Thyroid gland (tissue), 4 donors: ENCODE measurements at regions not wholly inside any gene's neighbourhood (a gene's known extent, or its start where the extent isn't known, plus 50 kb on each side); places are given as distances from the start of the nearest gene placed in this dataset.

Source experiments
- DNase-seq, 2 donors: peaks; one replicate each; pipeline ENCODE4 v3.0.0-alpha.2; 2019
- H3K27ac ChIP-seq, 3 donors: fragments of 200-600 bp; sonication (generic); 1 replicate in 2 of 3; 2 replicates in 1 of 3; pipeline ENCODE4 v1.5.1; 2016 to 2019; ENCODE audit warnings: mild to moderate bottlenecking in 1 of 3, moderate library complexity in 1 of 3
- H3K27me3 ChIP-seq: fragments of 200-600 bp; sonication (generic); one replicate; pipeline ENCODE4 v1.5.1; 2019
- H3K36me3 ChIP-seq, 2 donors: fragments of 200-600 bp; sonication (generic); one replicate each; pipeline ENCODE4 v1.5.1; 2016 to 2019
- H3K4me1 ChIP-seq, 2 donors: fragments of 200-600 bp; sonication (generic); one replicate each; pipeline ENCODE4 v1.5.1; 2017 to 2019
- H3K4me3 ChIP-seq, 3 donors: fragments of 200-600 bp; sonication (generic); replicated peaks in 1 of 3; 1 replicate in 2 of 3; 2 replicates in 1 of 3; pipeline ENCODE4 v1.5.1; 2016; ENCODE audit warnings: mild to moderate bottlenecking in 1 of 3
- H3K9me3 ChIP-seq: fragments of 200-600 bp; sonication (generic); one replicate; pipeline ENCODE4 v1.5.1; 2017
- CTCF ChIP-seq, 6 experiments: fragments of 200-600 bp in 3 of 6; fragments of 450-650 bp in 3 of 6; sonication (generic) in 3 of 6; IDR thresholded peaks; one replicate each; pipeline ENCODE4 v1.5.1; 2016 to 2019; ENCODE audit warnings: antibody characterized with exemption in 6 of 6, mild to moderate bottlenecking in 2 of 6, inconsistent platforms in 1 of 6, moderate library complexity in 1 of 6
- POLR2A ChIP-seq, 2 donors: fragments of 450-650 bp; IDR thresholded peaks; one replicate each; pipeline ENCODE4 v1.6.1; 2017; ENCODE audit warnings: antibody characterized with exemption in 2 of 2, mild to moderate bottlenecking in 2 of 2, moderate library complexity in 1 of 2
- WGBS, 2 donors: methylation state at CpG; one replicate each; pipeline ENCODE4 v1.1.5; 2017; 5-methylcytosine and 5-hydroxymethylcytosine counted together
- intact Hi-C: fragments of 100-400 bp; cut with DNase I; formaldehyde crosslinking; loops from one replicate; pipeline ENCODE4 v1.15.1; 2023

GRCh38 chr2:172162739-172163336 lies 60.1 kb upstream of the DLX2 start:
- DNase-seq = no peak
- no peaks in the 10 kb centered on the region for H3K9me3 ChIP-seq
- 95 to 97% methylated on average over 5 to 9 of the region's 9 CpGs for WGBS, 2 donors
- no peak overlapping the region for H3K27ac ChIP-seq
- intact Hi-C loops = no loop called here
- no peak overlapping the region for H3K4me3 ChIP-seq
- TF ChIP-seq CTCF (IDR thresholded peaks at IDR 0.05) (no peak), POLR2A (IDR thresholded peaks at IDR 0.05) (no peak)
- H3K36me3 ChIP-seq = no peaks in the 10 kb centered on the region
- H3K4me1 ChIP-seq = no peaks in the 10 kb centered on the region
- no peaks in the 10 kb centered on the region for H3K27me3 ChIP-seq

- no peak for DNase-seq
- intact Hi-C loops = no loop called here
- 83 to 84% methylated on average over 3 of the region's 3 CpGs for WGBS, 2 donors
- no peaks in the 10 kb centered on the region for H3K36me3 ChIP-seq
- H3K27me3 ChIP-seq = no peaks in the 10 kb centered on the region
- H3K27ac ChIP-seq = no peak overlapping the region
- TF ChIP-seq POLR2A (IDR thresholded peaks at IDR 0.05) (no peak), CTCF (IDR thresholded peaks at IDR 0.05) (no peak)
- H3K9me3 ChIP-seq = no peaks in the 10 kb centered on the region
- no peak overlapping the region for H3K4me3 ChIP-seq
- peaks cover 0 to 8% of the 10 kb centered on the region in 2 donors for H3K4me1 ChIP-seq
These were observed 66.2 kb upstream of the DLX2 start for GRCh38 chr2:172168917-172169346.

- Histone ChIP-seq H3K9me3 (no peaks in the 10 kb centered on the region), H3K36me3 (no peaks in the 10 kb centered on the region), H3K4me3 (no peak overlapping the region), H3K4me1 (peaks cover 0 to 8% of the 10 kb centered on the region in 2 donors), H3K27ac (no peak overlapping the region), H3K27me3 (no peaks in the 10 kb centered on the region)
- TF ChIP-seq CTCF (IDR thresholded peaks at IDR 0.05) (no peak), POLR2A (IDR thresholded peaks at IDR 0.05) (no peak)
- intact Hi-C loops = no loop called here
- no peak for DNase-seq
These were observed 66.9 kb upstream of the DLX2 start for GRCh38 chr2:172169611-172170010.

- Histone ChIP-seq H3K9me3 (no peaks in the 10 kb centered on the region), H3K4me1 (peaks cover 0 to 8% of the 10 kb centered on the region in 2 donors), H3K27ac (no peak overlapping the region), H3K36me3 (no peaks in the 10 kb centered on the region), H3K4me3 (peak overlapping the region in 2 of 3 donors; percentile 23 to 28), H3K27me3 (no peaks in the 10 kb centered on the region)
- no peak for TF ChIP-seq POLR2A (IDR thresholded peaks at IDR 0.05)
- TF ChIP-seq CTCF (IDR thresholded peaks at IDR 0.05) = peak; percentile 65 to 98 (median 83)
- WGBS, 2 donors = 2 to 3% methylated on average over 28 to 34 of the region's 58 CpGs
- peak; percentile 73 to 75 for DNase-seq
- intact Hi-C loops = loop anchor here (2.0 kb wide), 1 partner anchor 292 kb away; no protein-coding TSS in a partner anchor
These were observed 69.9 kb upstream of the DLX2 start for GRCh38 chr2:172172513-172173173.

- H3K4me3 ChIP-seq = no peak overlapping the region
These were observed 70.5 kb upstream of the DLX2 start for GRCh38 chr2:172173174-172173706.

More at GRCh38 chr2:172173174-172173706, 70.5 kb upstream of the DLX2 start:
- no peak overlapping the region for H3K27ac ChIP-seq
- no peaks in the 10 kb centered on the region for H3K27me3 ChIP-seq
- H3K4me1 ChIP-seq = peaks cover 0 to 8% of the 10 kb centered on the region in 2 donors
- H3K36me3 ChIP-seq = no peaks in the 10 kb centered on the region
- 83 to 85% methylated on average over 8 of the region's 8 CpGs for WGBS, 2 donors
- intact Hi-C loops = loop anchor here (2.0 kb wide), 1 partner anchor 292 kb away; no protein-coding TSS in a partner anchor
- H3K9me3 ChIP-seq = no peaks in the 10 kb centered on the region
- TF ChIP-seq CTCF (IDR thresholded peaks at IDR 0.05) (no peak), POLR2A (IDR thresholded peaks at IDR 0.05) (no peak)
- DNase-seq = no peak
